ENCODE measurements at regions not wholly inside any gene's neighbourhood (a gene's known extent, or its start where the extent isn't known, plus 50 kb on each side); places are given as distances from the start of the nearest gene placed in this dataset.

DNA sequence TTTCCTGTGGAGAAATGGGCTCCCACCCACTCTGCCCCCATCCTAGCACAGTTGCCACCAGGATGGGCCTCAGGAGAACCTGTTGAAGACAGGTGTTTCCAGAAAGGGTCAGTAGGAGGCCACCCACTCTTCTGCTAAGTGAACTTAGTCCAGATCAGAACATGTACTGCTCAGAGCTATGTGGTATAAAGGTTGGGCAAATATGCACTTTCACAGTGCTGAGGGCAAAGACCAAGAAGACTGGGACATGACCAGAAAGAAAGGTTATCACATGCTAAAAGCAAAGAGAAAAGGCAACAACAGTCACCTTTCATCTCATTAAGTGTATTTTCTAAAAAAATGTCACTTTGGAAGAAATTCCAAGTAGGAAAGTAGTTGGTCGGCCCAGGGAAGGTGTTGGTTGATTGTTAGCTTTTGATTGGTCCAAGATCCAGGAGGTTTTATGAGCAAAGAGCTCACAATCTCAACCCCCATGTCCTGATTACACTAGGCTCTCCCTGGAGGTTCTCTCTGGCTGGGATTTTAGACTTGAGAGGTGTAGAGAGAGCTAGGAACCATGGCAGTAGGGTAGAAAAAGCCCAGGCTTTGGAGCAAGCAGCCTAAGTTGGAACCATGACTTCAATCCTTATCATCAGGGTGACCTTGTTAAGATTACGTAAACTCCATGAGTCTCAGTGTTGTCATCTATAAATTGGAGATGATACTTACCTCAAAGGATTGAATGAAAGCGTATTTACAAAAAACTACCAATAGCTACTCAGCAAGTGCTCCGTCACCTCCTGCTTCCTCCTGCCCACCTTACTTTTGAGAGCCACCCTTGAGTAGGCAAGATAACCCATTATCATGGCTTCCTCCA is 102.6 kb downstream of the GLUL start:
- H3K9me3 Mint-ChIP-seq: no peaks in the 10 kb centered on the region
- no peak overlapping the region for H3K4me3 Mint-ChIP-seq
- intact Hi-C loops (cut with micrococcal nuclease): no loop called here
- peaks cover 10% of the 10 kb centered on the region for H3K4me1 Mint-ChIP-seq (ENCODE audit: low read depth)
- no peaks in the 10 kb centered on the region for H3K36me3 Mint-ChIP-seq (ENCODE audit: low read depth)
- no peak overlapping the region for H3K27ac Mint-ChIP-seq
- H3K27me3 Mint-ChIP-seq (ENCODE audit: insufficient read depth): no peaks in the 10 kb centered on the region
- no peak for DNase-seq (ENCODE audit: low spot score)

DNA sequence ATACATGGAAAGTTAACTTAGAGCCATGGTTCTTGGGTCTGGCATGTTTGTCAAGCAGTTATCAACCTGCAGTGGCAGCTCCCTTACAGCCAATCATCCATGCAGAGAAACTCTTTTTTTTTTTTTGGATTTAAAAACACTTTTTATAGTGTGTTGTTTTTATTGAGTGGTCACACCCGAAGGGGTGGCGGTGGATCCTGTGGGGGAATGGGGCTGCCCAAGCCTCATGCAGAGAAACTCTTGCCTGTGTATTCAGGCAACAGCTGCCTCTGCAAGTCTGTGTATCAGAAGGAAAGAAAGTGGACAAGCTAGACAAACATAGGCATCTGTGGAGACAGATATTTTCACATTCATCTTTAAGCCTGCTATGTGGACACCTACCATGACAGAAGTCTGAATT is 104.8 kb downstream of the GLUL start:
- Mint-ChIP-seq H3K36me3 (ENCODE audit: low read depth) (no peaks in the 10 kb centered on the region), H3K27ac (no peak overlapping the region), H3K27me3 (ENCODE audit: insufficient read depth) (peaks cover 5% of the 10 kb centered on the region), H3K9me3 (no peaks in the 10 kb centered on the region), H3K4me1 (ENCODE audit: low read depth) (peaks cover 12% of the 10 kb centered on the region), H3K4me3 (no peak overlapping the region)
- intact Hi-C loops (cut with micrococcal nuclease): no loop called here
- no peak for DNase-seq (ENCODE audit: low spot score)

DNA sequence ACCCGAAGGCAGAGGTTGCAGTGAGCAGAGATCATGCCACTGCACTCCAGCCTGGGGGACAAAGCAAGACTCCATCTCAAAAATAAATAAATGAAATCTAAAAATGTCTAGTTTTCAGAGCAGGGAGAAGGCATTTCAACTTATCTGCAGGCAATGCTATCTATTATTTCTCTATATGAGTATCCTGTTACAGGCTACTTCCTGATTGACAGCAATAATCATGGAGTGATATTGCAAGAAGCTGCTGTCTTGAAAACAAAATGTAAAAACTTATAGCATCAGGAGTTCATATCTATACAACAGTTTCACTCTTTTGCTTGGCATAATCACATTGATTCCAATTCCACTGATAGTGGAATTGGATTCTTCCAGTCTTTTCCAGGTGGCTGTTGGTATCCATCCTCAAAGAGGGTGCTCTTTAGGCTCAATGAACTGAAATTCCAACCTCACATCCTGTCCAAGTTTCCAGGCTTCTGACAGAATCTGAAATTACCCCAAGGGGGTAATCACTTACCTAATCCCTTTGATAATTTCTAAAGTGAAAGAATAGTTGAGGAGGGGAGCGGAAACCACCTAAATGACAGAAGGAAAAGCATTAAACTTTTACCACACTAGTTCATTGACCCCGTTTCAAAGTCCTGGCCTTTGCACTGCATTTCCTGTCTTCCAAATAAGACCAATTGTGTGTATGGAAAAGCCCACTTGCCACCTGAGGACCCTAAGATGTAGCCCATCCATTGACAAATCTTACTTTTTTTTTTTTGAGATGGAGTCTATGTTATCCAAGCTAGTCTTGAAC is 107.6 kb downstream of the GLUL start:
- DNase-seq (ENCODE audit: low spot score): no peak
- no peak overlapping the region for H3K27ac Mint-ChIP-seq
- H3K36me3 Mint-ChIP-seq (ENCODE audit: low read depth): no peaks in the 10 kb centered on the region
- peaks cover 12% of the 10 kb centered on the region for H3K4me1 Mint-ChIP-seq (ENCODE audit: low read depth)
- H3K27me3 Mint-ChIP-seq (ENCODE audit: insufficient read depth): peaks cover 5% of the 10 kb centered on the region
- H3K4me3 Mint-ChIP-seq: no peak overlapping the region
- intact Hi-C loops (cut with micrococcal nuclease): no loop called here
- H3K9me3 Mint-ChIP-seq: no peaks in the 10 kb centered on the region

DNA sequence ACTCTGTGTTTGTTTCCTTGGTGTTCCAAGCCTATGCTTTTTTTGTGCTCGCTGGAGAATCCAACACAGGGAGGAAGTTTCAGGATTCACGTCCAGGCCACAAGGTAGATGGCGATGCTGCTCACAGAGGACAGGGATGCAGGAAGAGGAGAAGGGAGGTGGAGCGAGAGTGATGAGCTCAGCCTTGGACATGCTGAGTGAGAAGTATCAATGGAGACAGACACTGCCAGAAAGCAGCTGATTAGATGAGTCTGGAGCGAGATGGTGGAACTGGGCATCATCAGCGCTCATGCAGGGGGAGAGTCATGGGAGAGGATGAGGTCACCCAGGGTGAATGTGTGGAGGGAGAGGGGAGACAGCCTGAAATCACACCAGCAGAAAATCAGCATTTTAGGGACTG is 110.0 kb downstream of the GLUL start:
- Mint-ChIP-seq H3K4me3 (no peak overlapping the region), H3K4me1 (ENCODE audit: low read depth) (peaks cover 12% of the 10 kb centered on the region), H3K27ac (no peak overlapping the region), H3K36me3 (ENCODE audit: low read depth) (no peaks in the 10 kb centered on the region), H3K9me3 (no peaks in the 10 kb centered on the region), H3K27me3 (ENCODE audit: insufficient read depth) (peaks cover 5% of the 10 kb centered on the region)
- intact Hi-C loops (cut with micrococcal nuclease): no loop called here
- no peak for DNase-seq (ENCODE audit: low spot score)

- no peak overlapping the region for H3K4me3 Mint-ChIP-seq
- no peak overlapping the region for H3K27ac Mint-ChIP-seq
- peaks cover 12% of the 10 kb centered on the region for H3K4me1 Mint-ChIP-seq (ENCODE audit: low read depth)
- no peak for DNase-seq (ENCODE audit: low spot score)
- intact Hi-C loops (cut with micrococcal nuclease): no loop called here
- peaks cover 5% of the 10 kb centered on the region for H3K27me3 Mint-ChIP-seq (ENCODE audit: insufficient read depth)
- H3K9me3 Mint-ChIP-seq: no peaks in the 10 kb centered on the region
- H3K36me3 Mint-ChIP-seq (ENCODE audit: low read depth): no peaks in the 10 kb centered on the region
Observed at GRCh38 chr1:182280504-182280900, 111.1 kb downstream of the GLUL start.

DNA sequence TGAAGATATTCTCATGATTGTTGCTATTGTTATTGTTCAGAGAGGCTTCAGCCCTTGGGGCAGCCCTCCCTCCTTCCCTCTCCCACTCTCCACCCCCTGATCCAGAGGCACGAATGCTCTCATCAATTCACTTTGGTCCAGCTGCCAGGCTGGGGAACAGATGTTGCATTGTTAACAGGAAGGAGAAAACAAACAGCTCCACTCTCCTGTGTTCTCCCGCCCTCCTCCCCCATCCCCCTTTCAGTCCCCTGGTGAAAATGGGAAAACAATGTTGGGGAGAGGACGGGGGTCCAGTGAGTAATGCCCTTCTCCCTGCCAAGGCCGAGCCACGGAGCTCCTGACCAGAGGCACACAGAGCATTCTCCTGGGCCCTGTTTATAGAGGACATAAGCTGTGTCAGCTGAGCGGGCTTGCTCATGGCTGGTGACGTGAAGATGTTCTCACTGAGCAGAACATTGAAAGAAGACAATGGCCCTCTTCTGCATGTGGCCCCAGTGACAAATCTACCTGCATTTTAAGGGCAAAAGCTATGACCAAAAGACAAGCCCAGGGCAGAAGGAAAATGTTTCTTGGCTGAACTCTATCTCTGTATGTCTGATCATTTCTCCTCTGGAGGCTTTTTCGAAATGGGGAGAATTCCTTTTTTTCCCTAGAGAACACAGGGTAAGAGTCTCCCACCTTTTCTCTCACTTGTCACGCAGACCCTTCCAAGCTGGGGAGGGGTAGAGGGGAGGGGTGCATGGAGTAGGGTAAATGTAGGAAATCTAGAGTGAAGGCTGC is 111.7 kb downstream of the GLUL start:
- H3K36me3 Mint-ChIP-seq (ENCODE audit: low read depth): no peaks in the 10 kb centered on the region
- intact Hi-C loops (cut with micrococcal nuclease): no loop called here
- H3K4me3 Mint-ChIP-seq: no peak overlapping the region
- no peak overlapping the region for H3K27ac Mint-ChIP-seq
- H3K4me1 Mint-ChIP-seq (ENCODE audit: low read depth): peaks cover 11% of the 10 kb centered on the region
- H3K27me3 Mint-ChIP-seq (ENCODE audit: insufficient read depth): peaks cover 5% of the 10 kb centered on the region
- DNase-seq (ENCODE audit: low spot score): no peak
- no peaks in the 10 kb centered on the region for H3K9me3 Mint-ChIP-seq

DNA sequence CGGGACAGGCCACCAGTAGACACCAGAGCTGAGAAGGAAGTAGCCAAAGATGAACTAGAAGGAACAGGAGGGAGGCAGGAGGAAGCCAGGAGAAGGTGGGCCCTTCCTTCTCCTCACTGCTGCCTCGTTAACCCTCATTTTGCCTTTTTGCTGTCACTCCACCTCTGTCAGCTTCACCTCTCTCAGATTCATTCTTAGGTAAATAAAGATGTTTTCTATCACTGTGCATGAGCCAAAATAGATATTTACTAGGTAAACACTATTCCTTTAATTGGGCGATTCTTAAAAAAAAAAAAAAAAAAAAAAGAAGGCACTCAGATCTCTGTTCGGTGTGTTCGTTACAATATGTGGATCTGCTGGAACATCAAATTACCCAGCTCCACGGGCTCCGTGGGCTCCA is 112.3 kb downstream of the GLUL start:
- H3K27me3 Mint-ChIP-seq (ENCODE audit: insufficient read depth): peaks cover 5% of the 10 kb centered on the region
- H3K4me1 Mint-ChIP-seq (ENCODE audit: low read depth): peaks cover 5% of the 10 kb centered on the region
- H3K4me3 Mint-ChIP-seq: no peak overlapping the region
- no peak for DNase-seq (ENCODE audit: low spot score)
- H3K27ac Mint-ChIP-seq: no peak overlapping the region
- no peaks in the 10 kb centered on the region for H3K36me3 Mint-ChIP-seq (ENCODE audit: low read depth)
- H3K9me3 Mint-ChIP-seq: no peaks in the 10 kb centered on the region
- intact Hi-C loops (cut with micrococcal nuclease): no loop called here

DNA sequence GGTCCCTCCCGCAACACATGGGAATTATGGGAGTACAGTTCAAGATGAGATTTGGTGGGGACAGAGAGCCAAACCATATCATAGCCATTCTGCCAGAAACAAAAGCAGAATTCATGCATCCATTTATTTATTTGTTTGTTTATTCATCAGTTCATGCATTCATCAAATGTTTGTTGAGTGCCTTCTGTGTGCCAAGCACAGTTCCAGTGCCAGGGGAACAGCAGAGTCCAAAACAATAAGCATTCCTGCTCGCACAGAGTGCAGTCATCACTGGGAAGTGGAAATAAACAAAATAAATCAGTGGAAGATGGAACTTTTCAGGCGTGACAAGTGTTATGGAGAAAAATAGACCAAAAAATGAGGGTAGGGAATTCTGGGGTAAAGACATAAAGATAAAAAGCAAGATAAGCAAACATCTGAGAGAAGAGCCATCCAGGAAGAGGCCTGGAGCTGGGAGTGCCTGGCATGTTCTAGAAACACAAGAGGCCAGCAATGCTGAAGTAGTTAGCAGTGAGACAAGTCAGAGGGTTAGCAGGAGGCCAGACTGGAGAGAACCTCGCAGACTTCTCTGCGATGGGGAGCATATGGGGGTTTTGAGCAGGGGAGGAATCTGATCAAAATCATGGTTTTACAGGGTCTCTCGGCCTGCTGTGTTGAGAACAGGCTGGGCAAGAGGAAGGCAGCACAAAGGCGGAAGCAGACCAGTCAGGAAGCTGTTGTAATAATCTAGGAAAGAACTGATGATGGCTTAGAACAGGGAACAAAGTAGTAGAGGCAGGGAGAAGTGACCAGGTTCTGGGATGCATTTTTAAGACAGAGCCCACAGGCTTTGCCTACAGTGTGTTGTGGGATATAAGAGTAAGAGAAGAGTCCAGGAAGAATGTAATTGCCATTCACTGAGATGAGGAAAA is 113.2 kb downstream of the GLUL start:
- no peak for DNase-seq (ENCODE audit: low spot score)
- Mint-ChIP-seq H3K27me3 (ENCODE audit: insufficient read depth) (peaks cover 5% of the 10 kb centered on the region), H3K36me3 (ENCODE audit: low read depth) (no peaks in the 10 kb centered on the region), H3K4me1 (ENCODE audit: low read depth) (no peaks in the 10 kb centered on the region), H3K27ac (no peak overlapping the region), H3K9me3 (no peaks in the 10 kb centered on the region), H3K4me3 (no peak overlapping the region)
- intact Hi-C loops (cut with micrococcal nuclease): no loop called here

- no peaks in the 10 kb centered on the region for H3K36me3 Mint-ChIP-seq (ENCODE audit: low read depth)
- no peaks in the 10 kb centered on the region for H3K4me1 Mint-ChIP-seq (ENCODE audit: low read depth)
- no peaks in the 10 kb centered on the region for H3K9me3 Mint-ChIP-seq
- no peak overlapping the region for H3K4me3 Mint-ChIP-seq
- H3K27me3 Mint-ChIP-seq (ENCODE audit: insufficient read depth): no peaks in the 10 kb centered on the region
- intact Hi-C loops (cut with micrococcal nuclease): no loop called here
- no peak overlapping the region for H3K27ac Mint-ChIP-seq
- DNase-seq (ENCODE audit: low spot score): no peak
Observed at GRCh38 chr1:182275271-182275670, 116.3 kb downstream of the GLUL start.

- Mint-ChIP-seq H3K4me3 (no peak overlapping the region), H3K36me3 (ENCODE audit: low read depth) (no peaks in the 10 kb centered on the region)
- intact Hi-C loops (cut with micrococcal nuclease): no loop called here
Observed at GRCh38 chr1:182274618-182275017, 117.0 kb downstream of the GLUL start.

GRCh38 chr1:182270731-182271130 is 120.9 kb downstream of the GLUL start:
- DNase-seq (ENCODE audit: low spot score): no peak
- Mint-ChIP-seq H3K27ac (no peak overlapping the region), H3K27me3 (ENCODE audit: insufficient read depth) (no peaks in the 10 kb centered on the region), H3K4me1 (ENCODE audit: low read depth) (peaks cover 6% of the 10 kb centered on the region), H3K9me3 (no peaks in the 10 kb centered on the region), H3K4me3 (no peak overlapping the region), H3K36me3 (ENCODE audit: low read depth) (no peaks in the 10 kb centered on the region)
- intact Hi-C loops (cut with micrococcal nuclease): no loop called here

More at GRCh38 chr1:182274618-182275017, 117.0 kb downstream of the GLUL start:
- H3K9me3 Mint-ChIP-seq: no peaks in the 10 kb centered on the region
- H3K27me3 Mint-ChIP-seq (ENCODE audit: insufficient read depth): no peaks in the 10 kb centered on the region
- no peak overlapping the region for H3K27ac Mint-ChIP-seq
- H3K4me1 Mint-ChIP-seq (ENCODE audit: low read depth): no peaks in the 10 kb centered on the region
- no peak for DNase-seq (ENCODE audit: low spot score)

GRCh38 chr1:182269097-182269496 is 122.5 kb downstream of the GLUL start:
- intact Hi-C loops (cut with micrococcal nuclease): no loop called here
- no peak overlapping the region for H3K27ac Mint-ChIP-seq
- peaks cover 6% of the 10 kb centered on the region for H3K4me1 Mint-ChIP-seq (ENCODE audit: low read depth)
- no peaks in the 10 kb centered on the region for H3K36me3 Mint-ChIP-seq (ENCODE audit: low read depth)
- H3K4me3 Mint-ChIP-seq: no peak overlapping the region
- no peaks in the 10 kb centered on the region for H3K9me3 Mint-ChIP-seq
- no peaks in the 10 kb centered on the region for H3K27me3 Mint-ChIP-seq (ENCODE audit: insufficient read depth)
- no peak for DNase-seq (ENCODE audit: low spot score)
